Skin of body (tissue), 1 donor: ENCODE measurements at regions not wholly inside any gene's neighbourhood (a gene's known extent, or its start where the extent isn't known, plus 50 kb on each side); places are given as distances from the start of the nearest gene placed in this dataset.

Experiments used
- DNase-seq: peaks from one replicate; lab custom pipeline; 2025; lab: John Stamatoyannopoulos, UW

- no peak for DNase-seq
These were observed 50.5 kb upstream of the POU2AF2 start for GRCh38 chr11:111194860-111195568.

- DNase-seq: no peak
These were observed 51.5 kb upstream of the POU2AF2 start for GRCh38 chr11:111193924-111194490.

- DNase-seq: no peak
These were observed 56.1 kb upstream of the POU2AF2 start for GRCh38 chr11:111189466-111189865.

GRCh38 chr11:111186308-111186915 is 59.1 kb upstream of the POU2AF2 start:
- no peak for DNase-seq

- DNase-seq: no peak
These were observed 60.3 kb upstream of the POU2AF2 start for GRCh38 chr11:111185266-111185665.

GRCh38 chr11:111183706-111184105 is 61.8 kb upstream of the POU2AF2 start:
- DNase-seq: no peak

- no peak for DNase-seq
These were observed 66.2 kb upstream of the POU2AF2 start for GRCh38 chr11:111179184-111179910.

GRCh38 chr11:111177037-111177871 is 68.3 kb upstream of the POU2AF2 start:
- DNase-seq: no peak

- no peak for DNase-seq
These were observed 68.9 kb upstream of the POU2AF2 start for GRCh38 chr11:111176603-111177002.

- DNase-seq: no peak
These were observed 72.3 kb upstream of the POU2AF2 start for GRCh38 chr11:111173221-111173620.

GRCh38 chr11:111172321-111172862 is 73.1 kb upstream of the POU2AF2 start:
- DNase-seq: no peak

- DNase-seq: no peak
These were observed 74.7 kb upstream of the POU2AF2 start for GRCh38 chr11:111170761-111171379.

GRCh38 chr11:111169367-111169766 is 76.2 kb upstream of the POU2AF2 start:
- DNase-seq: no peak

- DNase-seq: no peak
These were observed 76.7 kb upstream of the POU2AF2 start for GRCh38 chr11:111168871-111169270.

GRCh38 chr11:111167666-111168065 is 77.9 kb upstream of the POU2AF2 start:
- DNase-seq: no peak

- DNase-seq: peak; percentile 51
These were observed 78.9 kb upstream of the POU2AF2 start for GRCh38 chr11:111166598-111166997.

GRCh38 chr11:111162305-111162704 is 83.2 kb upstream of the POU2AF2 start:
- no peak for DNase-seq

- DNase-seq: no peak
These were observed 88.0 kb upstream of the POU2AF2 start for GRCh38 chr11:111157571-111157970.

- no peak for DNase-seq
These were observed 90.5 kb upstream of the POU2AF2 start for GRCh38 chr11:111155021-111155420.

- no peak for DNase-seq
These were observed 92.3 kb upstream of the POU2AF2 start for GRCh38 chr11:111153194-111153593.

GRCh38 chr11:111148953-111149352 is 96.6 kb upstream of the POU2AF2 start:
- DNase-seq: no peak
